Activated T-helper 17 cell treated with anti-CD3 and anti-CD28 coated beads, Interleukin-2, amount 50 U/mL, for 72 hours (primary cell): ENCODE measurements at regions not wholly inside any gene's neighbourhood (a gene's known extent, or its start where the extent isn't known, plus 50 kb on each side); places are given as distances from the start of the nearest gene placed in this dataset.
"Not testable (repeated sequence)": the region's sequence is repeated elsewhere in the genome, so short reads cannot be mapped to it uniquely, and the experiment has no call there.

Experiments
- ATAC-seq: fragments of 150-1000 bp; cut with Tn5 transposase; replicated peaks from 2 replicates; pipeline ENCODE4 v1.10.0; 2021; ENCODE audit warnings: mild to moderate bottlenecking, moderate library complexity
- H3K27ac Mint-ChIP-seq: one replicate; pipeline ENCODE4 v1.8.0; 2022; ENCODE audit warnings: mixed read lengths
- H3K27me3 Mint-ChIP-seq: one replicate; pipeline ENCODE4 v1.8.0; 2022; ENCODE audit warnings: mixed read lengths
- H3K36me3 Mint-ChIP-seq: one replicate; pipeline ENCODE4 v1.8.0; 2022; ENCODE audit warnings: low read depth, mild to moderate bottlenecking, mixed read lengths
- H3K4me1 Mint-ChIP-seq: one replicate; pipeline ENCODE4 v1.8.0; 2022; ENCODE audit warnings: mixed read lengths
- H3K4me3 Mint-ChIP-seq: one replicate; pipeline ENCODE4 v1.8.0; 2022; ENCODE audit warnings: mild to moderate bottlenecking, mixed read lengths
- H3K9me3 Mint-ChIP-seq: one replicate; pipeline ENCODE4 v1.8.0; 2022; ENCODE audit warnings: mixed read lengths

DNA sequence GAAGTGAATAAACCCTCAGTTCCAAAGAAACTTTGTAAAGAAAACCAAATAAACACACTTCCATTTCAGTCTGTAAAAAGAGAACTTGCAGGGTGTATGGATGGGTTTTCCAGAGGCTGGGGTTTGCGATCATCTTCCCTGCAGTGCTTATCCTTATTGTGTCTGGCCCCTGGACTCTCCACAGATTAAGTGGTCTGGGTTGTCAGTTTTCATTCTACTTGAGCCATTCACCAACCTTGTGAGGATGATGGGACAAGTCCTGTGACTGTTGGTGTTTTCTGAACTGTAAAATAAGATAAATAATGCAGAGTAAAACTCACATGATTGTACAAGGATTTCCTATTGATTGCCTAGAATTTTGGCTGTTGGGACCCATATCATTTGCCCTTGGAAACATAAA, 166.1 kb upstream of the MOCS2 start:
- Mint-ChIP-seq H3K27ac (no peak overlapping the region), H3K4me3 (no peak overlapping the region), H3K4me1 (no peaks in the 10 kb centered on the region), H3K27me3 (no peaks in the 10 kb centered on the region), H3K36me3 (no peaks in the 10 kb centered on the region), H3K9me3 (peaks cover 4% of the 10 kb centered on the region)
- ATAC-seq, result no peak

DNA sequence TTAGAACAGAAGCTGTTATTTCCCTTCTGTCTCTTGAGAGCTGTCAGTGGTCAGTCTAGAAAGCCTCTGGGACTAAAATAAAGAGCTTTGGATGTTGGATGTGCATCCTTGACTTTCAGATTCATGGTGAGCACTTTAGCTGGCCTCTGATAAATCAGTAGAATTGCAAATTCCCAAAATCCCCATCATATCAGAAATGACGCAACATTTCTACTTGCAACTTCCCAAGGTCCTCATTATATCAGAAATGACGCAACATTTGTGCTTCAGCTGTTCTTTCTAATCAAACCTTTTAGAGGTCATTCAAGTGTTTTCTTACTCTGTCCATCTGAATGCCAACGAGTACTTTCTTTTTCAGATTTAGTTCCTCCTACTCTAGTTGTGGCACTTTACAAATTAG, 167.3 kb upstream of the MOCS2 start:
- Mint-ChIP-seq H3K4me1 (no peaks in the 10 kb centered on the region), H3K27me3 (no peaks in the 10 kb centered on the region), H3K27ac (no peak overlapping the region), H3K9me3 (no peaks in the 10 kb centered on the region), H3K4me3 (no peak overlapping the region), H3K36me3 (no peaks in the 10 kb centered on the region)
- no peak for ATAC-seq

- no peak overlapping the region for H3K27ac Mint-ChIP-seq
- no peak overlapping the region for H3K4me3 Mint-ChIP-seq
- H3K9me3 Mint-ChIP-seq, result no peaks in the 10 kb centered on the region
- no peaks in the 10 kb centered on the region for H3K36me3 Mint-ChIP-seq
- no peaks in the 10 kb centered on the region for H3K4me1 Mint-ChIP-seq
- no peaks in the 10 kb centered on the region for H3K27me3 Mint-ChIP-seq
- no peak for ATAC-seq
Measured at GRCh38 chr5:53277491-53277890, 167.9 kb upstream of the MOCS2 start.

- peaks cover 13% of the 10 kb centered on the region for H3K9me3 Mint-ChIP-seq
- no peak overlapping the region for H3K27ac Mint-ChIP-seq
- peaks cover 11% of the 10 kb centered on the region for H3K27me3 Mint-ChIP-seq
- no peak overlapping the region for H3K4me3 Mint-ChIP-seq
- ATAC-seq, result no peak
- no peaks in the 10 kb centered on the region for H3K4me1 Mint-ChIP-seq
- no peaks in the 10 kb centered on the region for H3K36me3 Mint-ChIP-seq
Measured at GRCh38 chr5:53287573-53287972, 178.0 kb upstream of the MOCS2 start.

DNA sequence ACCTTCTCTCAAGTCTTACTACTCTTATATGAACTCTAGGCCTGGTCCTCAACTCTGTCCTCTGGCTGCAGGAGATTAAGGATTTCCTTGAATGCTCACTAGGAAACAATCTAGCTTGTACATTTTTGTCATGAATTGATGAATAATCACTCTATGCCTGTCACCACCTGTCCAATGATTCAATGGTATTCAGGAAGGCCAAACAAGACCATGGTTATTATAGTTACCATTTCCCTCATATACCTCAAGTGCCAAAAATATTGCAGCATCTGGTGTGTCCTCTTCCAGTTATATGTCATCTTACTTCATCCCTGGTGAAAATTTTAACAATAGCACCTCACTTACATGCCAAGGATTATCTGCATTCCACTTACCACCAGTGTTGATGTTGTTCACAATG, 179.0 kb upstream of the MOCS2 start:
- Mint-ChIP-seq H3K4me3 (no peak overlapping the region), H3K36me3 (no peaks in the 10 kb centered on the region), H3K9me3 (peaks cover 13% of the 10 kb centered on the region), H3K4me1 (no peaks in the 10 kb centered on the region), H3K27ac (no peak overlapping the region), H3K27me3 (peaks cover 11% of the 10 kb centered on the region)
- no peak for ATAC-seq

DNA sequence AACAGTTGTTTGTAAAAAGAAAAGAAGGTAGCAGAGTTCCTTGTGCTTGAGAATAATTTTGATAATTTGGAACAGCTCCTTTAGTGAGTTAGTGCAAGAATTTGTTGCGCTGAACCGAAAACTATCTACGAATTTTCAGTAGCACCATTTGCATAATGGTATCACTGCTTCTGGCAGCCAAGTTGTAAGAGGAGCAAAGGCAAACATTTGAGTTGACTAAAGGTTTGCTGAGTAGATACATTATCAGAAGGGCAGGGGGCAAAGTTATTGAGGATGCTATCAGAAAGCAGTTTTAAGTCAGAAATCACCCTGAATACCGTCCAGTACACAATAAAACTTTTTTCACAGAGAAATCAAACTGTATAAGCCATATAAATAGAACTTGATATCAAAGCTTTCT, 181.5 kb upstream of the MOCS2 start:
- Mint-ChIP-seq H3K4me1 (no peaks in the 10 kb centered on the region), H3K9me3 (peaks cover 9% of the 10 kb centered on the region), H3K27ac (no peak overlapping the region), H3K27me3 (peaks cover 11% of the 10 kb centered on the region), H3K4me3 (no peak overlapping the region), H3K36me3 (no peaks in the 10 kb centered on the region)
- no peak for ATAC-seq

DNA sequence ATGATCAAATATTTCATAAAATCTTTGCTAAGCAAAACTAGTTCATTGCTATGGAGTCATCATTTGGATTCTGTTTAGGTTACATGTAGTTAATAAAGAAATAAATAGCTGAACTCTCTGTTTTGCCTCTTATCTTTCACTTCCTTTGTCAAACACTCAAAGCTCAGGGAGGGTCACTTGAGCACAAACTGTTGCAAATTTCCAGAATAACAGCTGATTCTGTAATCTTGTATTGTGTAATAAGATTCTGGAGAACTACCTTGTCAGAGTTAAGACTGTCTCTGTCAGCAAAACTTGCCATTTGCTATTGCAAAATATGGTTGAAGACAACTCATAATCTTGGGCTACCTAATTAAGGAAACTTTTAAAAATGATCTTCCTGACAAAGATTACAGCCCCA, 182.0 kb upstream of the MOCS2 start:
- Mint-ChIP-seq H3K27me3 (peaks cover 11% of the 10 kb centered on the region), H3K36me3 (no peaks in the 10 kb centered on the region), H3K4me1 (no peaks in the 10 kb centered on the region), H3K27ac (no peak overlapping the region), H3K4me3 (no peak overlapping the region), H3K9me3 (peaks cover 9% of the 10 kb centered on the region)
- no peak for ATAC-seq

DNA sequence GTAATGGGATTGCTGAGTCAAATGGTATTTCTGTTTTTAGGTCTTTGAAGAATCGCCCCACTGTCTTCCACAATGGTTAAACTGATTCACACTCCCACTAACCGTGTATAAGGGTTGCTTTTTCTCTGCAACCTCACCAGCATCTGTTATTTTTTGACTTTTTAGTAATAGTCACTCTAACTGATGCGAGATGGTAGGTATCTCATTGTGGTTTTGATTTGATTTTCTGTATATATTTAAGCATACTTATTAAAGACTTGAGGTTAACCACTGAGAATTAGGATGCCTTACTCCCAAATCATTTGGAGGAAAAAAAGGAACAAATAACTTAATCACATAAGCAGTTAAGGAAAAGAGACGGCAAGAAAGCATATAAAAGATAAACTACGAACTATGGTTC, 181.6 kb upstream of the FST start:
- peak; percentile 25 for ATAC-seq
- no peaks in the 10 kb centered on the region for H3K36me3 Mint-ChIP-seq
- H3K9me3 Mint-ChIP-seq, result peaks cover 5% of the 10 kb centered on the region
- H3K4me1 Mint-ChIP-seq, result peaks cover 8% of the 10 kb centered on the region
- no peak overlapping the region for H3K27ac Mint-ChIP-seq
- peaks cover 6% of the 10 kb centered on the region for H3K27me3 Mint-ChIP-seq
- no peak overlapping the region for H3K4me3 Mint-ChIP-seq

DNA sequence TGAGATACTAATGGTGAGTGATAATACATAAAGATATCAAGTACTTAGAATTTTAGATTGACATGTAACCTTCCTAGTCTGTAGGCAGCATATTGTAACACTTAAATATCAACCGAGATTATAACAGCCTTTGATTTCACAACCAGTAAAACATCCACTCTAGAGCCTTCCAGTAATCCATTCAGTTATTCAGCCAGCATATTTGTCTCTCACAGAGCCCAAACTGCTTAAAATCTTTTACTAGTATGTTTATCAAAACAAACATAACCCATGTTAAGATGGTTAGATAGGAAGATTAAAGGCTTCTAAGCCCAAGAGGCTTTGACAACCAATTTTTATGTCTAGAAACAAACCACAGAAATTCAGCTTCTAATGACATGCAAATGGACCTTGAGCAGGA, 177.9 kb upstream of the FST start:
- H3K9me3 Mint-ChIP-seq, result peaks cover 5% of the 10 kb centered on the region
- no peak for ATAC-seq
- H3K36me3 Mint-ChIP-seq, result no peaks in the 10 kb centered on the region
- H3K4me3 Mint-ChIP-seq, result no peak overlapping the region
- H3K4me1 Mint-ChIP-seq, result peaks cover 8% of the 10 kb centered on the region
- no peak overlapping the region for H3K27ac Mint-ChIP-seq
- peaks cover 6% of the 10 kb centered on the region for H3K27me3 Mint-ChIP-seq

GRCh38 chr5:53303105-53303504, 177.3 kb upstream of the FST start:
- peaks cover 8% of the 10 kb centered on the region for H3K9me3 Mint-ChIP-seq
- no peak overlapping the region for H3K27ac Mint-ChIP-seq
- no peaks in the 10 kb centered on the region for H3K36me3 Mint-ChIP-seq
- peak overlapping the region; percentile 0 for H3K4me3 Mint-ChIP-seq
- peaks cover 6% of the 10 kb centered on the region for H3K27me3 Mint-ChIP-seq
- peak; percentile 96 for ATAC-seq
- H3K4me1 Mint-ChIP-seq, result peaks cover 8% of the 10 kb centered on the region

- not testable (repeated sequence) for H3K9me3 Mint-ChIP-seq, H3K36me3 Mint-ChIP-seq, H3K27ac Mint-ChIP-seq, ATAC-seq, H3K4me1 Mint-ChIP-seq, H3K4me3 Mint-ChIP-seq
- peaks cover 11% of the 10 kb centered on the region for H3K27me3 Mint-ChIP-seq
Measured at GRCh38 chr5:53305316-53305715, 175.1 kb upstream of the FST start.

GRCh38 chr5:53309653-53310052, 170.8 kb upstream of the FST start:
- Mint-ChIP-seq H3K4me3 (no peak overlapping the region), H3K36me3 (no peaks in the 10 kb centered on the region), H3K4me1 (no peaks in the 10 kb centered on the region), H3K9me3 (peaks cover 4% of the 10 kb centered on the region), H3K27me3 (peaks cover 8% of the 10 kb centered on the region), H3K27ac (no peak overlapping the region)
- no peak for ATAC-seq

DNA sequence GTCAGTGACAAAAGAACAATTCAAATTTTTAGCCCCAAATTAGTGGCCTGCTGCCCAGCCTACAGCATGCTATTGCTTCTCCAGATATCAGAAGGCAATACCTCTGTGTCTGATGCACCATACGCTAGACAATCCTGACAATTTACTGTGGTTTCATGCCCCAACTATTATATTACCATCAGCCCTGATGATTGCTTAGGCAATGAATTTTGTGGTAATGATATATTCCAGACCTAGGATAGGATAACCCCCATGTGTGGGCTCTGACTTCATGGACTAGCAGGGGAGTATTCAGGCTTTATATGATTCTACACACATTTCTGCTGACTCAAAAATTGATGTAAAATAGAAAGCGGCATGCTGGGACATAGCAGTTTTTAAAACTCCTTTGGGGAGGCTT, 168.7 kb upstream of the FST start:
- H3K4me1 Mint-ChIP-seq, result no peaks in the 10 kb centered on the region
- peaks cover 13% of the 10 kb centered on the region for H3K9me3 Mint-ChIP-seq
- H3K4me3 Mint-ChIP-seq, result no peak overlapping the region
- no peak overlapping the region for H3K27ac Mint-ChIP-seq
- peaks cover 8% of the 10 kb centered on the region for H3K27me3 Mint-ChIP-seq
- no peak for ATAC-seq
- H3K36me3 Mint-ChIP-seq, result no peaks in the 10 kb centered on the region

GRCh38 chr5:53313145-53313544, 167.3 kb upstream of the FST start:
- Mint-ChIP-seq H3K36me3 (no peaks in the 10 kb centered on the region), H3K4me1 (no peaks in the 10 kb centered on the region), H3K4me3 (no peak overlapping the region), H3K9me3 (peaks cover 13% of the 10 kb centered on the region), H3K27ac (no peak overlapping the region), H3K27me3 (peaks cover 15% of the 10 kb centered on the region)
- ATAC-seq, result no peak

- Mint-ChIP-seq H3K9me3 (peaks cover 12% of the 10 kb centered on the region), H3K36me3 (no peaks in the 10 kb centered on the region), H3K4me1 (no peaks in the 10 kb centered on the region), H3K4me3 (no peak overlapping the region), H3K27me3 (peaks cover 9% of the 10 kb centered on the region), H3K27ac (no peak overlapping the region)
- no peak for ATAC-seq
Measured at GRCh38 chr5:53318303-53318702, 162.1 kb upstream of the FST start.

- Mint-ChIP-seq H3K27me3 (peaks cover 9% of the 10 kb centered on the region), H3K36me3 (no peaks in the 10 kb centered on the region), H3K9me3 (peaks cover 12% of the 10 kb centered on the region), H3K4me1 (no peaks in the 10 kb centered on the region), H3K4me3 (no peak overlapping the region), H3K27ac (no peak overlapping the region)
- no peak for ATAC-seq
Measured at GRCh38 chr5:53319315-53319714, 161.1 kb upstream of the FST start.
